Stimulated activated CD8-positive, alpha-beta memory T cell treated with anti-CD3 and anti-CD28 coated beads, Interleukin-4, amount 100 ng/mL, for 1 hour (primary cell): ENCODE measurements at regions not wholly inside any gene's neighbourhood (a gene's known extent, or its start where the extent isn't known, plus 50 kb on each side); places are given as distances from the start of the nearest gene placed in this dataset.
"Not testable (repeated sequence)": the region's sequence is repeated elsewhere in the genome, so short reads cannot be mapped to it uniquely, and the experiment has no call there.

ENCODE experiments used
- DNase-seq, 2 donors: peaks; one replicate each; pipeline ENCODE4 v3.0.0-alpha.2; 2020; ENCODE audit warnings: low read depth in 2 of 2, low spot score in 1 of 2

DNA sequence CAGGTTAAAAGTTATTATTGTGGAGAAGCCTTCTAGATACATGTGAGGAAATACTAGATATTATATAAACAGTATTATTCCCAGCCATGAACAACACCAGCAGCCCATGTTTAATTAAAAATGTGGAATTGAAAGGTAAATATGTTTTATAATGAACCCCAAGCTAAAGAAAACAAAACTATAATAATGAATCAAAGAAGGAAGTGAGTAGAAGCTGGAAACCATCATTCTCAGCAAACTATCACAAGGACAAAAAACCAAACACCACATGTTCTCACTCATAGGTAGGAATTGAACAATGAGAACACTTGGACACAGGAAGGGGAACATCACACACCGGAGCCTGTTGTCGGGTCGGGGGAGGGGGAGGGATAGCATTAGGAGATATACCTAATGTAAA lies 167.6 kb upstream of the CXXC4 start:
- not testable (repeated sequence) for DNase-seq

DNA sequence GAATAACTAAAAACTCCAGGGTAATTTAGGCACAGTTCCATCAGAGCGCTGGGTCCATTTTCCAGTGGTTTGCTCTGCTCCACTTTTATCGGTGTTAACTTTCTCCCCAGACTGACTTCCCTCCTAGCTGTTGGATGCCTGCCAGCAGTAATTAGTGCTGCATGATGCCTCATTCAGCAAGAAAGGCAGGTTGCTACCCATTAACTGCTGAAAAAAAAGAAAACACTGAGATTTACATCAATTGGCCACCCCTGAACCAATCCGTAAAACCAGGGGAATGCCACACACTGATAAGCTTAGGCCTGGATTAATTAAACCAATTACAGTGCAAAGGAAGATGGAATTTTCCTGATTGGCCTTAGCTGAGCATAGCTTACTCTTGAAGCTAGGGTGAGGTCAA lies 182.4 kb upstream of the CXXC4 start:
- DNase-seq = no peak

DNA sequence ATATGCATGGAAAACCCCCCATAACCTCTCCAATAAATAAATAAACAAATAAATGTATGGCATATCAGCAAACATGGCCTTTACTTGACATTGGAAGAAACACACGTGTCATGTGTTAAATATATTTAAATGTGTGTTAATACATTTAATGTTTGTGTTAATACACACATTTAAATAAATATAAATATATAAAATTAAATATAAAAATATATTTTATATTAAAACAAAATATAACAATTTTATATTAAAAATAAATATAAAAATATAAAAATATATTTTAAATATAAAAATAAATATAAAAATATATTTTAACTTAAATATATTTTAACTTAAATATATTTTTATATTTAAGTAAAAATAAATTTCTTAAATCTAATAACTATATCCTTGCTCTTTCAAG lies 187.6 kb upstream of the CXXC4 start:
- DNase-seq = no peak

DNA sequence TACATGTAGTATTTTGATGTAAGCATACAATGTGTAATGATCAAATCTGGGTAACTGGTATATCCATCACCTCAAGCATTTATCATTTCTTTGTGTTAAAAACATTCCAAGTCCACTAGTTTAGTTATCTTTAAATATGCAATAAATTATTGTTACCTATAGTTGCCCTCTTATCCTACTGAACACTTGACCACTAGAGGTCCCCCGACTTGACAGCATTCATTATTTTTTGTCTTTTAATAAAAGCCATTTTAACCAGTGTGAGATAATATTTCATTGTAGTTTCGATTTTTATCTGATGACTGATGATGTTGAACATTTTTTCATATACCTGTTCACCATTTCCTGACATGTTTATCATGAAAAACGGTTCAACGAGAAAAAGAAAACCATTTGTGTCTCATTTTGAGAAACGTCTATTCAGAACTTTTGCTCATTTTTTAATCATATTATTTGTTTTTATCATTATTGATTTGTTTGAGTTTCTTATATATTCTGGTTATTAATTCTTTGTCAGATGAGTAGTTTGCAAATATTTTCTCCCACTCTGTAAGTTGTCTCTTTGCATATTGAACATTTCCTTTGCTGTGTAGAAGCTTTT lies 199.0 kb upstream of the CXXC4 start:
- no peak for DNase-seq

DNA sequence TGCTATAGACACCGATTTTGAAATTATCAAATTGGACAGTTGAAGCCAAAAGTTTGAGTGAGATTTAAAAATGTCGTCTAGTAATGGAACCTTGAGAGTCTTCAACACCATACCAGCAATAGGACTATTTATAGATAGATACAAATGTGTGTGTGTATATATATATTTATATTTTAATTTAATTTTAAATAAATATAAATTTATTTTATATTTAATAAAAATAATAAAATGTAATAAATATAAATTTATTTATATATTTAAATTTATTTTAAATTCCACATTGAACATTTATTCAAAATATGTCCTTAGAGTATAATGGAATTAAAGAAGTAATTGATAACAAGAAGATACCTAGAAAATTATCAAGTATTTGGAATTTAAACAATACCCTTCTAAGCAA lies 221.9 kb upstream of the CXXC4 start:
- no peak for DNase-seq

DNA sequence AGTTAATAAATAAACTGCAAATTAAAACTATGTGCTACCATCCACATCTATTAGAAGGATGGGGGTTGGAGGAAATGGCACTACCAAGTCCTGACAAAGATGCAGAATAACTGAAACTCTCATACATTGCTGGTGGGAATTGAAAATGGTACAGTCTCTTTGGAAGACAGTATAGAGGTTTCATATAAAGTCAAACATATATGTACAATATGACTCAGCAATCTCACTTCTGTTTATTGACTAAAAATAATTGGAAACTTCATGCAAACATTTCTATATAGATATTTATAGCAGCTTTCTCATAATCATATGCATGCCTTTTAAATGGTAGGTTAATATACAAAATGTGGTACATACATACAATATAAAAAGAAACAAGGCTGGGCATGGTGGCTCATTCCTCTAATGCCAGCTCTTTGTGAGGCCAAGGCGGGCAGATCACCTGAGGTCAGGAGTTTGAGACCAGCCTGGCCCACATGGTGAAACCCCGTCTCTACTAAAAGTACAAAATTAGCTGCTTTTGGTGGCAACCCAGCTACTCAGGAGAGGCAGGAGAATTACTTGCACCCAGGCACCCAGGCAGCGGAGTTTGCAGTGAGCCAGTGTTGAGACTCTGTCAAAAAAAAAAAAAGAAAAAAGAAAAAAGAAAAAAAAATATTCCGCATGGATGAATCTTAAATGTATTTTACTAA lies 225.0 kb upstream of the CXXC4 start:
- DNase-seq = no peak

DNA sequence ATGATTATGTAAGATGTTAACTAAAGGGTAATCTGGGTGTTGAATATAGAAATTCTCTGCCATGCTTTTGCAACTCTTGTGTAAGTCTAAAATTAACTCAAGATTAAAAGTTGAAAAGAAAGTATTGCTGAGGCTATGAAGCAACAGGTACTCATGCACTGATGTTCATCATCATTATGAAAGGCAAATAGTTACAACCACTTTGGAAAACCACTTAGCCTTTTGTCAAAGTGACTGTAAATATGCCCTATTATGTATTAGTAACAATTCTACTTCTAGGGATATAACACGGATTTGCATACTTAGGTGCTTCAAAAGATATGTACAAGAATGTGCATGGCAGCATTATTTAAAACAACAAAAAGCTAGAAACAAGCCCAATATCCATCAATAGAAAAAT lies 227.8 kb upstream of the CXXC4 start:
- no peak for DNase-seq

DNA sequence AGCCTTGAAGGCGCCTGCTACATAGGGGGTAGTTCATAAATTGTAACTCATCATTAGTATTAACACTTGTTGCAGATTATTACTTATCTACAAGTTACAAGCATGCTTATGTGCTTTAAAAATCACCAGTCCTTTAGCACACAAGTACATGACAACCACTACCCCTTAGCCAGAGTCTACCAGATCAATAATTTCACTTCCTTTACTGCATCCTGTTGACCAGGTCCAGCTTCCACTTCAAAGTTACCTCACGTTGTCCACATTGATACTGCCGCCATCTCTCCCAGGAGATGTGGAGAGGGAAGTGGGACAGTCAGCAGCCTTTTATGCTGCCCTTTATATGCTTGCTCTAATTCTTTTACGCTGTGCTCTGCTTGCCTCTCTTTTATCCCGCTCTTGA lies 231.3 kb upstream of the CXXC4 start:
- no peak for DNase-seq

DNA sequence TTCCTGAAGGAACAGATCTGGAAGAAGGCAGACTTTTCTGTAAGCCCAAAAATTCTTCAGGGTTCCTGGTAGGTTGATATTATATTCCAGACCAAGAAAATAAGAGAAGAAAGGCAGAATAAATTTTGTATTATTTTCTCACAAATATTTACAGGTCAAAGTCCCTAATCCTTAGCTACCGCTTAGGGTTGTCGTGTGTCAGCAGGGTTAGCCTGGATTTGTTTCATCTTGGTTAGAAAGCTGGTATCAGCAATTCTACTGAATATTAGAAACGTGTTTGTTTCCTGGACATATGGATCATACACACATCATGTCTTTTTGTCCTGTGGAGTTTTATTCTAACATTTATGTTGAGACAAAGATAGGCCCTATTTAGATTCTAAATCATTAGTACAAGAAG lies 232.9 kb upstream of the CXXC4 start:
- DNase-seq = no peak

DNA sequence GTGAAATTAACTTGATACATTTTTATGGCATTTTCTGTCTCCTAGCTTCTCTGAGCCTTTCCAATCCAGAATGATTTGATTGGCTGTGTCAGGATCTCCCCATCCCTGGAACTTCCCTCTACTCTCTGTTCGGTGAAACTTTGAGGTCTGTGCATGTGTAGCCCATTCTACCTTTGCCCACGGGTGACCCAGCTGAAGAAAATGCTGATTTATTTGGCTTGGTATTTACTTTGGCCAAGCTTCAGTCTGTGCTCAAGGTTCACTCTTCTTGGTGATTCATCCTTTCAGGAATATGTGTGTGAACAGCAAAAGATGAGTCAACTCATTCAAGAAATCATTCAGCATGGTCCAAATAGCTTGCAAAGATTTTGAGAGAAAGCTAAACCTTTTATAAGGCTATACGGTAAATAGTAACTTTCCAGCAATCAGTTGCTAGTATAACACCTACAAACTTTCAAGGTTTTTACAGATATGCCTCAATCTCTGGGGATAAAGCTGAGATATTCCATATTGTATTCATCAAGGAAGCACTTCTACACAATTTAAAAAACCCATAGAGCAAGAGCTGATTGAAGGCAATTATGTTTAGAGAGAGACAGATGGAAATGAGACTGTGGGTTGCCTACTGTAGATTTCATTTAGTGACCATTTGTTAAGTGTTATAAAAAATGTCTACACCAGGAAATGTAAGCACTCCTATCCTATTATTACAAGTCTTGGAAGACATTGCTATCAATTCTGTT lies 233.9 kb upstream of the CXXC4 start:
- DNase-seq = no peak

DNA sequence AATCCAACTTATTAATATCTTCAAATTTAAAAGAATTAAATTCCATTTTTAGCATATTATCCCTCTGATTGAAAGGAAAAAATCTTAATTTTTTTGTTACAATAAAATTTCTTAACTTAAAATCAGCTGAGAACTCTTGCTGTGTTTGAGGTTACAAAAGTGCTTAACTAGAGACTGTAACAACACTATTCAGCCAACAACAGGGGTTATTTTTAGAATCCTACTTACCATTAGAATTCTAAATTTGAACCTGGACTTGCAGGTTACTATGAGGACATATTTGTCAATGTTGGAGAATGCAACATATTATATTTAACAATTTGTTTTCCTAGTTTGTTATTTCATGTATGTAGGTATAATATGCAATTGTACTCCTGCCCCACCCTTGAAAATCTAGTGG lies 238.1 kb upstream of the CXXC4 start:
- DNase-seq = no peak

DNA sequence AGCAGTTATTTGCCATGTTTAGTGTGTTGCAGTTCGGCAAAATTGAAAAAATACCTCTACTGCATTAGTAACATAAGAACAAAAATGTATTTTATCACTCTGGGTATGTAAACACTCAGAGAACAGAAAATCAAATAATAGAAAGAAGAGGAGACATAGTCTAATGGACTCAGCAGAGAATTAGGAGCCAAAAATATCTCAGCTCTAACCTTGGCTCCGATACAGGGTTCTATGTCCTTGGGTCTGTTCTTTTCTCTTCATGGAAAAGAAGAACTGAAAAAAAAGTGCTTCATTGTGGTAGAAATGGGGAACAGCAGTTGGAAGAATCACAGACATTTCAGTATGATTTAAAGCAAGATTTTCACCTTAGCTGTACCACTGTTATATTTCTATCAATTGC lies 240.5 kb upstream of the CXXC4 start:
- no peak for DNase-seq

DNA sequence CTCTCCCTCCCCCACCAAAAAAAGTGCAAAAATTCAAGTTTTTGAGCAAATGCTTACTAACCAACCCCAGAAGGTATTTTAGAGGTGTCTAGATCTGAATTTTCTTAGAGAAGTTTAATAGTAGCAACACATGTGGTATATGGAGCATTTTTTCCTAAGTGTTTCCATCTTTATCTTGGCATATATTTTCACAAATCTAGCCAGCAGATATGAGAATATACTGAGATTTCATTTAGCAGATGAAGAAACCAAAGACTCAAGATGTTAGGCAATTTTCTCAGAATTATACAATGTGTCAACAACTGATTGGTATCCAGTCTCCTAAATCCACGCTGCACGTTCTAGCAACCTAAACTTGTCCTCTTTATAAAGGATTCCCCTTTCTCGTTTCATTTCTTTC lies 245.5 kb upstream of the CXXC4 start:
- no peak for DNase-seq

DNA sequence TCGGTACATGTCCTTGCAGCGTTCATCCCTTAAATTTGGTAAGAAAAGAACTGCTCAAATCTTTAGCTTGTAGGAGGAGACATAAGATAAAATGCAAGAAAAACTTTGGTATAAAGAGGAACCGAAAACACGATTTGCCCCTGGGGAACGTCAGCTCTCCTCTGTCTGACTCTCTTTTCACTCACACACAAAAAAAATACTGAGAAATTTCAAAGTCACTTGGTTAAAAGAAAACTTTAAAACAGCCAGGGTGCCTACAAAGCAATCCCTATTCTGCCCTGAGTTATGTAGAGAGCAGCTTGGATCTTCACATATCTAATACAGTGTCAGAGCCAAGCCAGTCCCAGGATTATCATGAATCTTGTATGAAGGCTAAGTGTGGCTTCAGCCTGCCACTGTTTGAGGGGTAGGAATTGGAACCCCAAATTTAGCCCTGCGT lies 248.5 kb upstream of the CXXC4 start:
- DNase-seq = no peak

DNA sequence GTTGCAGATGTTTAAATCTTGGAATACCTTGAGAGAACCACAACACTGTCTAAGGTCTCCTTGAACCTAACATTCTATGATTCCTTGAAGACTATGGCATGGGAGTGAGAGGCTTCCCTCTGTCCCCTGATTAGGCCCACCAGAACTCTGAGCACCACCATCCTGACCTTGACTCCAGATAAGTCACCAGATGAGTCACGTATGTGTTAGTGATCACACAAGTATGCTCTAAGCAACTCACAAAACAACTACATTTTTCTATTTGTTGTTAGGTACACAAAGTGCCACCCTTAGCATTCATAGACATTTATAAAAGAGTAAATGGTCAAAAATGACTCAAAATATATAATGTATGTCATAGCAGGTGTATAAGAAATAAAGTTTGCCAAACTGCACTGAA lies 252.9 kb upstream of the CXXC4 start:
- no peak for DNase-seq

DNA sequence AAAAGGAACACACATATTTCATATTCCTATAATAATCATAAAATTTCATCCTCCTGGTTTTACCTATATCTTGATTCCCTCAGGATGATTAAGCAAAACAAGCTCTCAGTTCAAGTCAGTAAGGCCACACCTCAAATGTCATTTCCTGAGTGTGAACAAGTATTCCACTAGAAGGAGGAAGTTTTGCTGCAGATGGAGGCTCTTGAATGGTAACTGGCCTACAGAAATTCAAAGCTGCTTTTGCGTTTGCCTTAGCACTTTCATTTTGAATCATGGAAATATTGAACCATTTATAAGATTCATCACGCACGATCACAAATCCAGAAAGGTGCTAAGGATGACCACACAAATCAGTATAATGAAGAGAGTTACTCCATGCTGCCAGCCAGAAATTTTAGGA lies 254.4 kb upstream of the CXXC4 start:
- no peak for DNase-seq

DNA sequence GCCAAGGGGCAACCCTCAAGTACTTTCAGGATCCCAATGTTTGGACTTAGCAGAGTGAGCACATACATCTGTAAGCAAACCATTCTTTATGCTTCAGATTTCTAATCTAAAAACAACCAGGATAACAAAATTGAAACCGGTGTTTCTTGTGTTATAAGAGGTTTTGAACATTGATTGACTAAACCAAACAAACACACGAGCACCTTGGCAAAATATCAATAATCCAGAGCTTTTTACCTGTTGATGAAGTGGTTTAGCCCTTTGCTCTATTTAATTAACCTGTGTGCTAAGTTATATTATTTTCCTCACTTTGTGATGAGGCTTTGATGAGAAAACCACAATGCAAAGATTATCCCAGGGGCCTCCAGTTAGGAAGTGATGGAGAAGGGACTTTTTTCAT lies 255.3 kb upstream of the CXXC4 start:
- DNase-seq = no peak

DNA sequence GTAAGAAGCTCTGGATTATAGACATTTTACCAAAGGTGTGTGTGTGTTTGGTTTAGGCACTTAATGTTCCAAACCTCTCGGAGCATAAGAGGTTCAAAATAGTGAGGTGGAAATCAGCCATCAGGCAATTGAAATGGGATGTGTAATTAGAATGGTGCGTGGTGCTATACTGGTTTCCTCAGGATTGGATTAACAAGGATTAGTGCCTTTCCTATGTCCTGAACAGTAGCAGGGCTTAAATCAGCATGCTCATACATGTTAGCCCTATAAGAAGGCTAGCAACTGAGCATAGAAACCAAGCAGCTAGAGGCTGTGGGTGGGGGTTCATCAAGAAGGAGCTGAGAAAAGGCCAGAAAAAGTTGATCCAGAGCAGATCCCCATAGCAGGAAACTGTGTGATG lies 256.8 kb upstream of the CXXC4 start:
- no peak for DNase-seq

DNA sequence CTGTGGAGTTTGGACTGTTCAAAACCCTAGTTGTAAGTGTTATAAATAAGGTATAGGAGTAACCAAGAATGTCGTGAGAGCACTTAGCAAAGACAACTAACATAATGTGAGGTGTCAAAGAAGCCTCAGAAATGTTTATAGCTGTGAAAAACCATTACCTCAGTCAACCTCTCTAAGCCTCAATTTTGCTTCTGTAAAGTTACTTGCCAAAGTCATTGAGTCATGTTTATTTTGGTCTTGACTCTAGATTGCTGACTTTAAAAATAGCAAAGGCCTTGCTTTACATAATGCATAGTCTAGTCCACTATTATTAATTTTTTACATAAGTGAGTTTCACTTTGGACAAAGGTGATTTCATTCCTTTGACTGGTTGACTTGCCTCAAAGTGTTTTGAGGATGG lies 257.6 kb upstream of the CXXC4 start:
- no peak for DNase-seq

DNA sequence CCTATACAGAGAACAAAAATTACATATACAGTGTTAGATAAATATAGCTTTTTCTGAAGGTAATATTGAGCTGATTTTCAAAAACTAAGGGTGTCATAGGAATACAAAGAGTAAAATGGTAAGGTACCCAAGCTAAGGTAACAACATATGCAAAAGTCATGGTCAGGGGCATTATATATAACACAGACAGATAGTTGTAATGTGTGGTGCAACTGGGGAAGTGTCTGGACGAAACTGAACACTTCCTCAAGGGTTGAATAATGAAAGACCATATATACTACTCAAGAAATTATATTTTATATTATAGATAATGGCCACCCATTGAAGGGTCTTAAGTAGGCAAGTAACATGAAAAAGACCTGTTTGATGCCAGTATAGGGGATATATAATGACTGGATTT lies 262.1 kb upstream of the CXXC4 start:
- no peak for DNase-seq

DNA sequence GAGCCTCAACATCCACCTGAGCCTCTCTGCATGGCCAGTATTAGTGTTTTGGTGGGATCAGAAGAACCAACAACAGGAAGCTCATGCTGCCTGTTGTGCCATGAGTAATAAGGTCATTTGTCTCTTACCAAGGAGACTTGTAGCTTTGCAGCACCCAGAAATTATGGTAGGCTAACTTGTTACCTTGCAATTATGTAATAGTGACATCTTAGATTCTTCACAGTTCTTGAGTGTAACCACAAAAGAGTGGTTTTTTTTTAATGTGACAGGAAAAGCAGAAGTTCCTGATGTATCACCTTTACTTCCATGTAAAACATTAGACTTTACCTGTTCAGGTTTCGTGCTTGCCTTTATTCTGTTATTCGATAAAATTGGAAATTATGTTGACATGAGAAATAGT lies 263.9 kb upstream of the CXXC4 start:
- no peak for DNase-seq

DNA sequence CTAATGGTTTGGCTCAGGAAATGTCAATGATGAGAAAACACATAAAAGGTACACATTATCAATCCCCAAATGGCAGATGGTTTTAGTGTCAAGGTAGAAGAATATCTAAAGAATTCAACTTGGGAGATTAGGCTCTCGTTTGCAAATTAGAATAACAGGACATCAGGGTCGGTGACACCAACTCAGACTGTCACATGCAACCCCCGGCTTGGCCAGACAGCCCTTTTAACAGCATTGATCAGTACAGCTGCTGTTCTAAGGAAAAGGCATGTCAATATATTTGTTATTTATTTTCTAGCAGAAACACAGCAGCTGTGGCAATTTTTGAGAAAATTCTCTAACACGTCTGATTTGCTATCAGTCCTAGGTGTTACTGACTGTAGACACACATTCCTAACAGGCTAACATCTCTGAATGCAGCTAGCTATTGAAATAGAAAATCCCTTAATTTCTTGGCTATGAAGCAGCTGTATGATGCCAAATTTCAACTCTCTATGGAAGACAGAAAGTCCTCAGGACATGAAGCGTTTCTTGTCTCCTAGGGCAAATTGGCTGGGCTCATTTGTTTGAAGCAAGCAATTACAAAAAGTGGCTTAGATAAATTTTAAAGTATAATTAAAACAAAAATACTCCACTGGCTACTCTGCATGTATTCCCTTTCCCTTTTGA lies 269.0 kb upstream of the CXXC4 start:
- no peak for DNase-seq
